ENCODE measurements at regions not wholly inside any gene's neighbourhood (a gene's known extent, or its start where the extent isn't known, plus 50 kb on each side); places are given as distances from the start of the nearest gene placed in this dataset. TPM values are rescaled to one million over a fixed set of nuclear protein-coding genes. Genes with fewer than 3 reads are reported as not detected.

DNA sequence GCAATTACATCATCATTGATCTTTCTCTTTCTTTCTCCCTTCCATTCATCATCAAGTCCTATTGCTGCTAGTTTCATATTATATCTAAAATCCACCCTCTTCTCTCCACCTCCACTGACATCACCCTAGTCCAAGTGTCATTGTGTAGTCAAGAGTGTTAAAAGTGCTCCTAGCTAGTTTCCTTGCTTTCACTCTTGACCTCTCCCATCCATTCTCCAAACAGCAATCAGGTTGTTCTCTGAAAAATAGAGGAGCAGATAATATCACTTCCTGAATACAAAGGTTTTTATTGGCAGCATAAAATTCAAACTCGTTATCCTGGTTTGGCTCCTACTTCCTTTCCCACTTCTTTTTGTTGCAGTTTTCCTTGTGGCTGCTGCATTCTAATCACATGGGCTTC lies 61.6 kb upstream of the PHF14 start:
- no CpG with 5 or more reads among the region's 1 CpG for WGBS (ENCODE audit: extremely low coverage, insufficient coverage, low lambda C conversion rate)
- Histone ChIP-seq H3K4me2 (ENCODE audit: low read length) (no peak overlapping the region), H3K23ac (ENCODE audit: low read length) (no peak overlapping the region), H3K79me2 (ENCODE audit: control insufficient read depth, insufficient read depth, low read length) (no peaks in the 10 kb centered on the region), H3K18ac (ENCODE audit: low read length) (no peak overlapping the region), H2AK5ac (ENCODE audit: low read length) (no peak overlapping the region), H2BK5ac (ENCODE audit: low read length) (no peak overlapping the region), H3K36me3 (ENCODE audit: control insufficient read depth, insufficient read depth, low read length) (no peaks in the 10 kb centered on the region), H3K4ac (ENCODE audit: low read depth, low read length) (no peak overlapping the region), H3K9ac (ENCODE audit: low read length) (no peak overlapping the region), H4K5ac (ENCODE audit: low read length) (no peak overlapping the region), H3K4me1 (ENCODE audit: control insufficient read depth, low read depth, low read length) (no peaks in the 10 kb centered on the region), H3K4me3 (ENCODE audit: low read length) (no peak overlapping the region), H3K79me1 (ENCODE audit: low read length) (no peaks in the 10 kb centered on the region), H2BK15ac (replicated peaks; ENCODE audit: low read depth) (no peak overlapping the region), H3K27me3 (ENCODE audit: insufficient read depth, low read length, poor library complexity) (no peaks in the 10 kb centered on the region), H4K8ac (ENCODE audit: low read depth, low read length) (no peak overlapping the region), H3K27ac (ENCODE audit: low read depth, low read length) (no peak overlapping the region), H2BK120ac (ENCODE audit: low read depth, low read length) (no peak overlapping the region), H3K56ac (ENCODE audit: low read length) (no peak overlapping the region)
- no peak for DNase-seq

DNA sequence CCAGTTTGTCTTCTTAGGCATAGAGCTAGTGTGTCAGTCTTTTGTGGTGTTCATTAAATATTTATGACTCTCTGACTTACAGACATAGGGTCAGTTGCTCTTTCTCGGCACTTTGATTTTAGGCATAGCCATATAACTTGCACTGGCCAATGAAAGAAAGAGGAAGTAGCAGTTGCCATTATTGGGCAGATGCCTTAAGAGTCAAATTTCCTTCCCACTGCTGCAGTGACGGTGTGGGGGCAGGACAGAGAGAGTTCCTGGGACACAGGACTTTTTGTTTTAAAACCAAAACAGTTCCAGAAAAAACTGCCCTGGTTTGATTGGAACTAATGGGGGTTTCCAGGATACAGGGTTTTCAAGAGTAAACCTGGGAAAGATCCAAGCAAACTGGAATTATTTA lies 60.2 kb upstream of the PHF14 start:
- Histone ChIP-seq H3K79me2 (ENCODE audit: control insufficient read depth, insufficient read depth, low read length) (no peaks in the 10 kb centered on the region), H4K8ac (ENCODE audit: low read depth, low read length) (no peak overlapping the region), H3K23ac (ENCODE audit: low read length) (no peak overlapping the region), H3K18ac (ENCODE audit: low read length) (no peak overlapping the region), H2BK15ac (replicated peaks; ENCODE audit: low read depth) (no peak overlapping the region), H3K4ac (ENCODE audit: low read depth, low read length) (no peak overlapping the region), H3K27me3 (ENCODE audit: insufficient read depth, low read length, poor library complexity) (no peaks in the 10 kb centered on the region), H2BK120ac (ENCODE audit: low read depth, low read length) (no peak overlapping the region), H3K4me3 (ENCODE audit: low read length) (no peak overlapping the region), H3K79me1 (ENCODE audit: low read length) (no peaks in the 10 kb centered on the region), H2AK5ac (ENCODE audit: low read length) (no peak overlapping the region), H3K56ac (ENCODE audit: low read length) (no peak overlapping the region), H3K4me1 (ENCODE audit: control insufficient read depth, low read depth, low read length) (no peaks in the 10 kb centered on the region), H3K27ac (ENCODE audit: low read depth, low read length) (no peak overlapping the region), H3K9ac (ENCODE audit: low read length) (no peak overlapping the region), H2BK5ac (ENCODE audit: low read length) (no peak overlapping the region), H3K36me3 (ENCODE audit: control insufficient read depth, insufficient read depth, low read length) (no peaks in the 10 kb centered on the region), H4K5ac (ENCODE audit: low read length) (no peak overlapping the region), H3K4me2 (ENCODE audit: low read length) (no peak overlapping the region)
- DNase-seq = no peak
- no CpG with 5 or more reads among the region's 2 CpGs for WGBS (ENCODE audit: extremely low coverage, insufficient coverage, low lambda C conversion rate)

DNA sequence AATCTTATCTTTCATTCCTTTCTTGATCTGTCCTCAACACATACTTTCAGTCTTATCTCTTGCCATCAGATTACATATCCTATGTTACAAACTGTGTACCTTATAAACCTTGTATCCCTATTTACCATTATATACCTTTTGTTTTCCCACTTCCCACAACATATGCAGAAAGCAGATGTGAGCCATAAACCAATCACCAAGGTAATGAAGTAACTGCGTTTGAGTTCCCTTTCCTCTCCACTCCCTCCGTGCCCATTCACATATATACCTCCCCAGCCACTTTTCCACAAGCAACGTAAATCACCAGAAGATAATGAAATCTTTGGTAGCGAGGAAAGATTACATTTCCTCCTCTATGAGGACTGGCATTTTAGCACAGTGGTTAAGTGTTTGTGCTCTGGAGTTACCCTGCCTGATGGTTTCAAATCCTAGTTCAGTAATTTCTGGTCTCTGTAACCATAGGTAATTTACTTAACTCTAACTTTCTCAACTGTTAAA lies 55.5 kb upstream of the PHF14 start:
- Histone ChIP-seq H2AK5ac (ENCODE audit: low read length) (no peak overlapping the region), H3K56ac (ENCODE audit: low read length) (no peak overlapping the region), H3K27ac (ENCODE audit: low read depth, low read length) (no peak overlapping the region), H3K36me3 (ENCODE audit: control insufficient read depth, insufficient read depth, low read length) (no peaks in the 10 kb centered on the region), H3K27me3 (ENCODE audit: insufficient read depth, low read length, poor library complexity) (no peaks in the 10 kb centered on the region), H4K5ac (ENCODE audit: low read length) (no peak overlapping the region), H3K4me2 (ENCODE audit: low read length) (no peak overlapping the region), H3K79me2 (ENCODE audit: control insufficient read depth, insufficient read depth, low read length) (no peaks in the 10 kb centered on the region), H2BK15ac (replicated peaks; ENCODE audit: low read depth) (no peak overlapping the region), H3K4ac (ENCODE audit: low read depth, low read length) (no peak overlapping the region), H2BK5ac (ENCODE audit: low read length) (no peak overlapping the region), H3K4me1 (ENCODE audit: control insufficient read depth, low read depth, low read length) (no peaks in the 10 kb centered on the region), H2BK120ac (ENCODE audit: low read depth, low read length) (no peak overlapping the region), H3K9ac (ENCODE audit: low read length) (no peak overlapping the region), H3K23ac (ENCODE audit: low read length) (no peak overlapping the region), H3K18ac (ENCODE audit: low read length) (no peak overlapping the region), H4K8ac (ENCODE audit: low read depth, low read length) (no peak overlapping the region), H3K79me1 (ENCODE audit: low read length) (no peaks in the 10 kb centered on the region), H3K4me3 (ENCODE audit: low read length) (no peak overlapping the region)
- no peak for DNase-seq
- no CpG with 5 or more reads among the region's 4 CpGs for WGBS (ENCODE audit: extremely low coverage, insufficient coverage, low lambda C conversion rate)

DNA sequence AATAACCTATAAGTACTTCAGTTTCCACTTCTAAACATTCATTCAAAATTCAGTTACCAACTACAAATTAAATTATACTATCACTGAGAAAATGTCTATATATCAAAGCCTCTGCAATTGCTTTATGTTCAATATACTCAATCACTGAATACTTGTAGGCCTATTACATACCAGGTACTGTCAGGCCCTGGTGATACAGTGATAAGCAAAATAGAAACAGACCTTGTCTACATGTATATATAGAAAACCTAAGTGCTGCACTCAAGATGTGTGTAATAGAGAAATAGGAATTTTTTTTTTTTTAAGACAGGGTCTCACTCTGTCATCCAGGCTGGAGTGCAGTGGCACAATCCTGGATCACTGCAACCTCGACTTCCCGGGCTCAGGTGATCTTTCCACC lies 53.7 kb upstream of the PHF14 start:
- no peak overlapping the region for H4K8ac ChIP-seq (ENCODE audit: low read depth, low read length)
- H3K4me2 ChIP-seq (ENCODE audit: low read length) = no peak overlapping the region
- no peak overlapping the region for H2AK5ac ChIP-seq (ENCODE audit: low read length)
- no peak overlapping the region for H2BK15ac ChIP-seq (replicated peaks; ENCODE audit: low read depth)
- no peak for DNase-seq
- WGBS (ENCODE audit: extremely low coverage, insufficient coverage, low lambda C conversion rate) = no CpG with 5 or more reads among the region's 2 CpGs
- no peak overlapping the region for H2BK5ac ChIP-seq (ENCODE audit: low read length)
- H3K27ac ChIP-seq (ENCODE audit: low read depth, low read length) = no peak overlapping the region
- no peaks in the 10 kb centered on the region for H3K36me3 ChIP-seq (ENCODE audit: control insufficient read depth, insufficient read depth, low read length)
- H3K79me1 ChIP-seq (ENCODE audit: low read length) = no peaks in the 10 kb centered on the region
- H3K56ac ChIP-seq (ENCODE audit: low read length) = no peak overlapping the region
- H3K4ac ChIP-seq (ENCODE audit: low read depth, low read length) = no peak overlapping the region
- H3K4me1 ChIP-seq (ENCODE audit: control insufficient read depth, low read depth, low read length) = no peaks in the 10 kb centered on the region
- H3K27me3 ChIP-seq (ENCODE audit: insufficient read depth, low read length, poor library complexity) = no peaks in the 10 kb centered on the region
- no peak overlapping the region for H3K23ac ChIP-seq (ENCODE audit: low read length)
- H3K18ac ChIP-seq (ENCODE audit: low read length) = no peak overlapping the region
- no peak overlapping the region for H2BK120ac ChIP-seq (ENCODE audit: low read depth, low read length)
- H3K4me3 ChIP-seq (ENCODE audit: low read length) = no peak overlapping the region
- H3K9ac ChIP-seq (ENCODE audit: low read length) = no peak overlapping the region
- no peaks in the 10 kb centered on the region for H3K79me2 ChIP-seq (ENCODE audit: control insufficient read depth, insufficient read depth, low read length)
- H4K5ac ChIP-seq (ENCODE audit: low read length) = no peak overlapping the region

Small RNA genes in the stretch of these regions (small RNA-seq; reads per million reads assigned to genes)
- gene AC004852.1 (ENCODE audit: insufficient read depth) (not detected), gene AC009945.1 (ENCODE audit: insufficient read depth) (not detected), gene RF00012 (ENCODE audit: insufficient read depth) (not detected), gene RF00019 (ENCODE audit: insufficient read depth) (not detected)
